HepG2 (cell line): ENCODE measurements at regions not wholly inside any gene's neighbourhood (a gene's known extent, or its start where the extent isn't known, plus 50 kb on each side); places are given as distances from the start of the nearest gene placed in this dataset.

ENCODE experiments used
- ATAC-seq: fragments of 200-7000 bp; cut with Tn5 transposase; 3 replicates; pipeline ENCODE4 v1.9.1; 2020; ENCODE audit warnings: mild to moderate bottlenecking, moderate library complexity
- BruUV-seq: library from RNA; stranded (reverse); fragments of 400-500 nt; replicated peaks from 2 replicates; lab custom pipeline; 2021; lab: Mats Ljungman, UMichigan
- CTCF ChIA-PET: fragments of 300-600 bp; formaldehyde crosslinking; extraction: SDS; loops from one replicate; lab custom pipeline; 2021; ENCODE audit warnings: low total read pairs, inconsistent platforms, low intra/inter-chr PET ratio; lab: Yijun Ruan, JAX
- POLR2A ChIA-PET: fragments of 350-600 bp; sonication (Branson Sonifier 250); formaldehyde crosslinking; loops from one replicate; lab custom pipeline; 2020; ENCODE audit warnings: antibody characterized with exemption, inconsistent platforms; lab: Yijun Ruan, JAX
- DNase-seq: peaks from one replicate; pipeline ENCODE4 v3.0.0-alpha.2; 2015; ENCODE audit warnings: low spot score
- FAIRE-seq: peaks from 3 replicates; lab custom pipeline; 2011; peaks lifted over from hg19 to GRCh38; lab: Jason Lieb, UNC
- H2AFZ ChIP-seq: one replicate; pipeline ENCODE4 v1.6.1; 2011; ENCODE audit warnings: low read length, inconsistent platforms
- H3K27ac ChIP-seq: fragments of 300-600 bp; 3 replicates; pipeline ENCODE4 v1.8.0; 2011; ENCODE audit warnings: mixed run types, mild to moderate bottlenecking, mixed read lengths, low read length, inconsistent platforms; ENCODE audit not compliant: insufficient read depth; ENCODE audit errors: extremely low read length
- H3K27me3 ChIP-seq, 2 experiments: fragments of 200-600 bp in 1 of 2; 2 replicates in 1 of 2; 3 replicates in 1 of 2; pipeline versions ENCODE4 v1.6.0 to v1.8.0; 2011; ENCODE audit warnings: low read length in 2 of 2, mild to moderate bottlenecking in 2 of 2, moderate library complexity in 2 of 2, inconsistent platforms in 1 of 2; ENCODE audit not compliant: insufficient read depth in 2 of 2, control insufficient read depth in 1 of 2
- H3K36me3 ChIP-seq, 2 experiments: fragments of 200-600 bp in 1 of 2; replicated peaks in 1 of 2; 2 replicates in 1 of 2; 3 replicates in 1 of 2; pipeline versions ENCODE4 v1.5.1 to v1.8.0; 2011; ENCODE audit warnings: low read length in 2 of 2, inconsistent platforms in 1 of 2; ENCODE audit not compliant: insufficient read depth in 2 of 2, control insufficient read depth in 1 of 2
- H3K4me1 ChIP-seq: 2 replicates; pipeline ENCODE4 v1.5.1; 2012; ENCODE audit warnings: low read length, inconsistent platforms; ENCODE audit not compliant: insufficient read depth
- H3K4me2 ChIP-seq: 2 replicates; pipeline ENCODE4 v1.6.0; 2011; ENCODE audit warnings: low read depth, low read length, inconsistent platforms
- H3K4me3 ChIP-seq, 3 experiments: fragments of 200-600 bp in 1 of 3; sonication (generic), shearing (Covaris generic) in 1 of 3; replicated peaks in 1 of 3; 2 replicates each; pipeline ENCODE4 v1.5.1; 2011 to 2016; ENCODE audit warnings: low read length in 3 of 3, inconsistent platforms in 2 of 3, low read depth in 2 of 3, mild to moderate bottlenecking in 2 of 3, control low read depth in 1 of 3, mixed read lengths in 1 of 3; ENCODE audit not compliant: insufficient read depth in 1 of 3
- H3K79me2 ChIP-seq: one replicate; pipeline ENCODE4 v1.6.1; 2011; ENCODE audit warnings: low read length, inconsistent platforms; ENCODE audit not compliant: insufficient read depth
- H3K9ac ChIP-seq: 2 replicates; pipeline ENCODE4 v1.6.0; 2011; ENCODE audit warnings: mild to moderate bottlenecking, low read depth, low read length, inconsistent platforms; ENCODE audit not compliant: insufficient read depth
- H3K9me3 ChIP-seq: 2 replicates; pipeline ENCODE4 v1.5.1; 2012; ENCODE audit warnings: mild to moderate bottlenecking, low read length
- H4K20me1 ChIP-seq: 2 replicates; pipeline ENCODE4 v1.6.0; 2011; ENCODE audit warnings: inconsistent platforms, mild to moderate bottlenecking, low read length, moderate library complexity; ENCODE audit not compliant: insufficient read depth
- EED ChIP-seq: sonication (generic); formaldehyde crosslinking; IDR thresholded peaks from 2 replicates; pipeline ENCODE4 v1.5.0; 2020; ENCODE audit warnings: mild to moderate bottlenecking, missing genetic modification reagents
- FOXM1 ChIP-seq: sonication (generic); formaldehyde crosslinking; IDR thresholded peaks from 2 replicates; pipeline ENCODE4 v1.5.0; 2020; ENCODE audit warnings: missing genetic modification reagents
- MYNN ChIP-seq: sonication (generic); formaldehyde crosslinking; IDR thresholded peaks from 2 replicates; pipeline ENCODE4 v1.4.0; 2020; ENCODE audit warnings: mild to moderate bottlenecking, low read depth, missing genetic modification reagents
- NCOA5 ChIP-seq: sonication (generic); formaldehyde crosslinking; IDR thresholded peaks from 2 replicates; pipeline ENCODE4 v1.4.0; 2020; ENCODE audit warnings: missing genetic modification reagents
- TARDBP ChIP-seq: sonication (generic); formaldehyde crosslinking; IDR thresholded peaks from 2 replicates; pipeline ENCODE4 v1.8.0; 2022; ENCODE audit warnings: mild to moderate bottlenecking, missing genetic modification reagents
- TBX3 ChIP-seq: fragments of 450-650 bp; IDR thresholded peaks from 2 replicates; pipeline ENCODE4 v1.6.1; 2017; ENCODE audit warnings: antibody characterized with exemption, mild to moderate bottlenecking, inconsistent platforms, borderline replicate concordance
- ZNF30 ChIP-seq: sonication (generic); formaldehyde crosslinking; IDR thresholded peaks from 2 replicates; pipeline ENCODE4 v1.5.0; 2020; ENCODE audit warnings: mild to moderate bottlenecking, missing genetic modification reagents
- ZNF777 ChIP-seq: sonication (generic); formaldehyde crosslinking; IDR thresholded peaks from 2 replicates; pipeline ENCODE4 v1.4.0; 2020; ENCODE audit warnings: missing genetic modification reagents
- ZSCAN31 ChIP-seq: sonication (generic); formaldehyde crosslinking; IDR thresholded peaks from 2 replicates; pipeline ENCODE4 v1.5.0; 2020; ENCODE audit warnings: low read depth, mild to moderate bottlenecking, missing genetic modification reagents
- WGBS: methylation state at CpG from one replicate; pipeline ENCODE4 v1.1.6; 2017; ENCODE audit warnings: low lambda C conversion rate; 5-methylcytosine and 5-hydroxymethylcytosine counted together
- in situ Hi-C: cut with HindIII; loops from 2 replicates; pipeline ENCODE4 v1.10.0; 2017; ENCODE audit warnings: low pct_unique_long_range_greater_than_20kb; ENCODE audit not compliant: extremely low pct_ligation_motif_present
- intact Hi-C: fragments of 100-400 bp; cut with micrococcal nuclease; formaldehyde crosslinking; loops from one replicate; pipeline ENCODE4 v1.10.0; 2022; ENCODE audit not compliant: unreplicated experiment
- TF ChIP-seq, protein P1 (sequence below): sonication (generic); formaldehyde crosslinking; conservative IDR thresholded peaks from 2 replicates; pipeline ENCODE4 v1.4.0; 2020; ENCODE audit warnings: mild to moderate bottlenecking, missing genetic modification reagents, moderate library complexity
- TF ChIP-seq, protein P2 (sequence below): sonication (generic); formaldehyde crosslinking; IDR thresholded peaks from 2 replicates; pipeline ENCODE4 v1.5.0; 2020; ENCODE audit warnings: mild to moderate bottlenecking, missing genetic modification reagents
- TF ChIP-seq, protein P3 (sequence below): sonication (generic); formaldehyde crosslinking; IDR thresholded peaks from 2 replicates; pipeline ENCODE4 v1.8.0; 2022; ENCODE audit warnings: mild to moderate bottlenecking, missing genetic modification reagents

DNA sequence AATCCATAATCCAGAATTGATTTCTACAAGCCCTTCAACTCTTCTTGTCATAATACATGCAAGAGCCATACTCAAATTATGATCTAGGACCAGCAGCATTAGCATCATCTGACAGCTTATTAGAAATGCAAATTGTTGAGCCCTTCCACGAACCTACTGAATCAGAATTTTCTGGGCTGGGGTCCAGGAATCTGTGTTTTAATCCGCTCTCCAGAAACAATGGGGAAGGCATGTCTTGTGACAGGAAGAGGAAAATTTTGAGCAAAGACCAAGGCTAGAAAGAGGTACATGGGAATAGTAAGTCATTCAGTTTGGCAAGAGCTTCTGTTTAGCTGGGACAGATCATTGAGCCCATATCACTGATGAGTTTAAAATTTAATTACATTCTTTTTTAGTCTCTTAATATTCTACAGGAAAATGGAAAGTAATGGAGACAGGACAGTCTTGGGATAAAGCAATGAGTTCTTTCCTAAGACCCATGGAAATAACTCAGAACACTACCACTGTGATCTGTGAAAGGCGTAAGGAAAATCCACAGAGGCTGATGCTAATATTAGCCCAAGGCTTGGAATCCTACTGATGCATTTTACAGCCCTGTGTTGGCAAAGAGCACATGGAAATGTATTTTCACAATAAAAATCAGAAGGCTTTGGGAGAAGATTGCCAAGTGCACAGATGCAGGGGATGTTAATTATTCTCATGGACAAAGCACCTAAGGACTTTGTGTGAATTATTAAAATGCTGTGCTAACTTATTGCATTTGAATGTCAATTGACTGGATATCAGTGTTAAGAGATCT, 73.7 kb upstream of the STK32A start:
- H3K9me3 ChIP-seq: no peaks in the 10 kb centered on the region
- TF ChIP-seq, protein P1, sequence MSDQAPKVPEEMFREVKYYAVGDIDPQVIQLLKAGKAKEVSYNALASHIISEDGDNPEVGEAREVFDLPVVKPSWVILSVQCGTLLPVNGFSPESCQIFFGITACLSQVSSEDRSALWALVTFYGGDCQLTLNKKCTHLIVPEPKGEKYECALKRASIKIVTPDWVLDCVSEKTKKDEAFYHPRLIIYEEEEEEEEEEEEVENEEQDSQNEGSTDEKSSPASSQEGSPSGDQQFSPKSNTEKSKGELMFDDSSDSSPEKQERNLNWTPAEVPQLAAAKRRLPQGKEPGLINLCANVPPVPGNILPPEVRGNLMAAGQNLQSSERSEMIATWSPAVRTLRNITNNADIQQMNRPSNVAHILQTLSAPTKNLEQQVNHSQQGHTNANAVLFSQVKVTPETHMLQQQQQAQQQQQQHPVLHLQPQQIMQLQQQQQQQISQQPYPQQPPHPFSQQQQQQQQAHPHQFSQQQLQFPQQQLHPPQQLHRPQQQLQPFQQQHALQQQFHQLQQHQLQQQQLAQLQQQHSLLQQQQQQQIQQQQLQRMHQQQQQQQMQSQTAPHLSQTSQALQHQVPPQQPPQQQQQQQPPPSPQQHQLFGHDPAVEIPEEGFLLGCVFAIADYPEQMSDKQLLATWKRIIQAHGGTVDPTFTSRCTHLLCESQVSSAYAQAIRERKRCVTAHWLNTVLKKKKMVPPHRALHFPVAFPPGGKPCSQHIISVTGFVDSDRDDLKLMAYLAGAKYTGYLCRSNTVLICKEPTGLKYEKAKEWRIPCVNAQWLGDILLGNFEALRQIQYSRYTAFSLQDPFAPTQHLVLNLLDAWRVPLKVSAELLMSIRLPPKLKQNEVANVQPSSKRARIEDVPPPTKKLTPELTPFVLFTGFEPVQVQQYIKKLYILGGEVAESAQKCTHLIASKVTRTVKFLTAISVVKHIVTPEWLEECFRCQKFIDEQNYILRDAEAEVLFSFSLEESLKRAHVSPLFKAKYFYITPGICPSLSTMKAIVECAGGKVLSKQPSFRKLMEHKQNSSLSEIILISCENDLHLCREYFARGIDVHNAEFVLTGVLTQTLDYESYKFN (CRISPR knock-in tag): no peak
- TF ChIP-seq ZNF777 (CRISPR knock-in tag): no peak
- no peak for TF ChIP-seq TARDBP (CRISPR knock-in tag)
- TF ChIP-seq, protein P2, sequence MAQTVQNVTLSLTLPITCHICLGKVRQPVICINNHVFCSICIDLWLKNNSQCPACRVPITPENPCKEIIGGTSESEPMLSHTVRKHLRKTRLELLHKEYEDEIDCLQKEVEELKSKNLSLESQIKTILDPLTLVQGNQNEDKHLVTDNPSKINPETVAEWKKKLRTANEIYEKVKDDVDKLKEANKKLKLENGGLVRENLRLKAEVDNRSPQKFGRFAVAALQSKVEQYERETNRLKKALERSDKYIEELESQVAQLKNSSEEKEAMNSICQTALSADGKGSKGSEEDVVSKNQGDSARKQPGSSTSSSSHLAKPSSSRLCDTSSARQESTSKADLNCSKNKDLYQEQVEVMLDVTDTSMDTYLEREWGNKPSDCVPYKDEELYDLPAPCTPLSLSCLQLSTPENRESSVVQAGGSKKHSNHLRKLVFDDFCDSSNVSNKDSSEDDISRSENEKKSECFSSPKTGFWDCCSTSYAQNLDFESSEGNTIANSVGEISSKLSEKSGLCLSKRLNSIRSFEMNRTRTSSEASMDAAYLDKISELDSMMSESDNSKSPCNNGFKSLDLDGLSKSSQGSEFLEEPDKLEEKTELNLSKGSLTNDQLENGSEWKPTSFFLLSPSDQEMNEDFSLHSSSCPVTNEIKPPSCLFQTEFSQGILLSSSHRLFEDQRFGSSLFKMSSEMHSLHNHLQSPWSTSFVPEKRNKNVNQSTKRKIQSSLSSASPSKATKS (CRISPR knock-in tag): no peak
- no peak for TF ChIP-seq FOXM1
- no peak for TF ChIP-seq MYNN (CRISPR knock-in tag)
- no peak for TF ChIP-seq EED (CRISPR knock-in tag)
- no peak for TF ChIP-seq ZSCAN31 (CRISPR knock-in tag)
- no peak for TF ChIP-seq ZNF30 (CRISPR knock-in tag)
- TF ChIP-seq, protein P3, sequence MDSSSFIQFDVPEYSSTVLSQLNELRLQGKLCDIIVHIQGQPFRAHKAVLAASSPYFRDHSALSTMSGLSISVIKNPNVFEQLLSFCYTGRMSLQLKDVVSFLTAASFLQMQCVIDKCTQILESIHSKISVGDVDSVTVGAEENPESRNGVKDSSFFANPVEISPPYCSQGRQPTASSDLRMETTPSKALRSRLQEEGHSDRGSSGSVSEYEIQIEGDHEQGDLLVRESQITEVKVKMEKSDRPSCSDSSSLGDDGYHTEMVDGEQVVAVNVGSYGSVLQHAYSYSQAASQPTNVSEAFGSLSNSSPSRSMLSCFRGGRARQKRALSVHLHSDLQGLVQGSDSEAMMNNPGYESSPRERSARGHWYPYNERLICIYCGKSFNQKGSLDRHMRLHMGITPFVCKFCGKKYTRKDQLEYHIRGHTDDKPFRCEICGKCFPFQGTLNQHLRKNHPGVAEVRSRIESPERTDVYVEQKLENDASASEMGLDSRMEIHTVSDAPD (CRISPR knock-in tag): no peak
- TF ChIP-seq NCOA5 (CRISPR knock-in tag): no peak
- TF ChIP-seq TBX3: no peak
- no peaks in the 10 kb centered on the region for H3K27me3 ChIP-seq
- CTCF ChIA-PET: no interaction called here
- FAIRE-seq (no peak), DNase-seq (no peak), ATAC-seq (no peak)
- no peaks in the 10 kb centered on the region for H4K20me1 ChIP-seq
- no peak overlapping the region for H3K4me2 ChIP-seq
- no peaks in the 10 kb centered on the region for H3K4me1 ChIP-seq
- no TSS peak for BruUV-seq
- no peak overlapping the region for H3K27ac ChIP-seq
- in situ Hi-C loops: no loop called here
- 91% methylated on average over 3 of the region's 3 CpGs for WGBS
- H3K4me3 ChIP-seq: no peak overlapping the region
- POLR2A ChIA-PET: no interaction called here
- intact Hi-C loops: no loop called here
- H3K9ac ChIP-seq: no peak overlapping the region
- no peaks in the 10 kb centered on the region for H3K79me2 ChIP-seq
- H2AFZ ChIP-seq: no peak overlapping the region
- H3K36me3 ChIP-seq: no peaks in the 10 kb centered on the region
